ENCODE measurements at regions not wholly inside any gene's neighbourhood (a gene's known extent, or its start where the extent isn't known, plus 50 kb on each side); places are given as distances from the start of the nearest gene placed in this dataset.

- no peak for TF ChIP-seq CTCF (IDR thresholded peaks at IDR 0.05; ENCODE audit: low read depth, low read length, missing control alignments)
- Histone ChIP-seq H3K36me3 (replicated peaks) (no peaks in the 10 kb centered on the region), H3K27ac (no peak overlapping the region), H3K27me3 (replicated peaks) (no peaks in the 10 kb centered on the region), H3K4me3 (ENCODE audit: low read depth, low read length) (no peak overlapping the region)
- in situ Hi-C loops (cut with HindIII; ENCODE audit: low pct_ligation_motif_present, low sequenced_read_pairs): no loop called here
- no peak for DNase-seq
Observed at GRCh38 chr17:12568358-12569251, 97.1 kb upstream of the MYOCD start.

- Histone ChIP-seq H3K27me3 (replicated peaks) (no peaks in the 10 kb centered on the region), H3K36me3 (replicated peaks) (no peaks in the 10 kb centered on the region), H3K4me3 (ENCODE audit: low read depth, low read length) (no peak overlapping the region), H3K27ac (no peak overlapping the region)
- no peak for DNase-seq
- in situ Hi-C loops (cut with HindIII; ENCODE audit: low pct_ligation_motif_present, low sequenced_read_pairs): no loop called here
- no peak for TF ChIP-seq CTCF (IDR thresholded peaks at IDR 0.05; ENCODE audit: low read depth, low read length, missing control alignments)
Observed at GRCh38 chr17:12571606-12572005, 94.1 kb upstream of the MYOCD start.

- in situ Hi-C loops (cut with HindIII; ENCODE audit: low pct_ligation_motif_present, low sequenced_read_pairs): no loop called here
- Histone ChIP-seq H3K4me3 (ENCODE audit: low read depth, low read length) (no peak overlapping the region), H3K36me3 (replicated peaks) (no peaks in the 10 kb centered on the region), H3K27ac (no peak overlapping the region), H3K27me3 (replicated peaks) (no peaks in the 10 kb centered on the region)
- no peak for TF ChIP-seq CTCF (IDR thresholded peaks at IDR 0.05; ENCODE audit: low read depth, low read length, missing control alignments)
- DNase-seq: no peak
Observed at GRCh38 chr17:12574525-12574924, 91.2 kb upstream of the MYOCD start.

GRCh38 chr17:12575641-12576040, 90.0 kb upstream of the MYOCD start:
- H3K27me3 ChIP-seq (replicated peaks): no peaks in the 10 kb centered on the region
- no peak for DNase-seq
- H3K36me3 ChIP-seq (replicated peaks): no peaks in the 10 kb centered on the region
- in situ Hi-C loops (cut with HindIII; ENCODE audit: low pct_ligation_motif_present, low sequenced_read_pairs): no loop called here
- no peak overlapping the region for H3K4me3 ChIP-seq (ENCODE audit: low read depth, low read length)
- no peak for TF ChIP-seq CTCF (IDR thresholded peaks at IDR 0.05; ENCODE audit: low read depth, low read length, missing control alignments)
- H3K27ac ChIP-seq: no peak overlapping the region

GRCh38 chr17:12579288-12579687, 86.4 kb upstream of the MYOCD start:
- Histone ChIP-seq H3K27me3 (replicated peaks) (no peaks in the 10 kb centered on the region), H3K4me3 (ENCODE audit: low read depth, low read length) (no peak overlapping the region), H3K27ac (peak overlapping the region; percentile 15), H3K36me3 (replicated peaks) (no peaks in the 10 kb centered on the region)
- DNase-seq: no peak
- TF ChIP-seq CTCF (IDR thresholded peaks at IDR 0.05; ENCODE audit: low read depth, low read length, missing control alignments): no peak
- in situ Hi-C loops (cut with HindIII; ENCODE audit: low pct_ligation_motif_present, low sequenced_read_pairs): no loop called here
